GM21529 (cell line): ENCODE measurements at regions not wholly inside any gene's neighbourhood (a gene's known extent, or its start where the extent isn't known, plus 50 kb on each side); places are given as distances from the start of the nearest gene placed in this dataset.

Experiments
- ATAC-seq: cut with Tn5 transposase; IDR thresholded peaks from one replicate; pipeline ENCODE4 v1.9.1; 2021; ENCODE audit not compliant: unreplicated experiment

DNA sequence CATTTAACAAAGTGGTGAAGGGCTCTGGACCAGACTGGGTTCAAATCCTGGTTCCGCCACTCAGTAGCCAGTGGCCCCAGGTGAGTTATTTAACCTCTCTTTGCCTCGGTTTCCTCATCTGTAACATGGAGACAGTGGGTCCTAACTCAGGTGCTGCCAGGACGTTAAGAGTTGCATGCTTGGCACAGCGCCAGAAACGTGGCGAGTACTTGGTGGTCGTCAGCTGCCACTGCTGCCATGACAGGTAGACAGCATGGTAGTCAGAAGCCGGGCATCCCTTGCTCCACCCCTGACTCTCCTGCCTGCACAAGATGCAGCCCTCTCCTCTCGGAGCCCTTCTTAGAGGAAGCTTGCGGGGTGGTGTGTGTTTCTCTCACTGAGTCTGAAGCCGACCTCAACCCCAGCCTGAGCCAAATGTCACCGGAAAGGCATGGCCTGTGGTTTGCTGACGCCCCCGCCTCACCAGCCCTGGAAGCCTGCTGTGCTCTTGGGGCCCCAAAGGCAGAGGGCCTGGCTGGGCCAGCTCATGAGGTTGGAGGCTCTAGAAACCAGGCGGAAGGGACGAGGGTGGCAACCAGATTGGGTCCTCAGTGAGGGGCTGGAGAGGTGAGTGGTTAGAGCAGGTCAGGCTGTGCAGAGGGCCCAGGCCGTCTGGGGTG, 160.8 kb upstream of the TLE3 start:
- ATAC-seq: peak; percentile 63

DNA sequence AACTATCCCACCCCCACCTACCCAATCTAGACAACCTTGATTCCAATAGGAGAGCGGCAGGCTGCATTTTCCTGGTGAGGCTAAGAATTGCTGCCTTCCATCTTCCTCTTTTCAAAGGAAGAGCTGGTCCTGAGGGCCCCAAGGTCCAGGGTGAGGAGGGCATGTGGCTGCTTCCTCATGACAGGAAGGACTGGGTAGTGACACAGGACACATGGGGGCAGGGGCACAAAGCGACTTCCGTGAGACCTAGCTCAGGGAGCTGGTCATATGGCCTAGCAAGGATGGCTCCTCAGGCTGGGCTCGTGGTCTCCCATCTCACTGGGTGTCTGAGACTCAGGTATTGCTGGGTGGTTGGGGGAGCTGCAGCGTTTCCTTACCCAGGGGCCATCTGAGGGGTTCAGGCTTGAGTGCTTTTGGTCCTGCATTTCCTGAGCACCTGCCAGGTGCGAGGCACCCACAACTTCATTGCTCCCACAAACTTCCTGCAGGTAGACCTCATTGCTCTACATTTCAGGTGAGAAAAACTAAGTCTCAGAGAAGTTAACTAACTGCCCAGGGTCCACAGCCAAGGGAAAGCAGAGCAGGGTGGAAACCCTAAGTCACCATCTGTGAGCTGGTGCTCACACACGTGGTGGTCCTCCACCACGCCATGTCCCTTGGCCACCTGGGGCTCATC, 160.0 kb upstream of the TLE3 start:
- ATAC-seq: no peak

DNA sequence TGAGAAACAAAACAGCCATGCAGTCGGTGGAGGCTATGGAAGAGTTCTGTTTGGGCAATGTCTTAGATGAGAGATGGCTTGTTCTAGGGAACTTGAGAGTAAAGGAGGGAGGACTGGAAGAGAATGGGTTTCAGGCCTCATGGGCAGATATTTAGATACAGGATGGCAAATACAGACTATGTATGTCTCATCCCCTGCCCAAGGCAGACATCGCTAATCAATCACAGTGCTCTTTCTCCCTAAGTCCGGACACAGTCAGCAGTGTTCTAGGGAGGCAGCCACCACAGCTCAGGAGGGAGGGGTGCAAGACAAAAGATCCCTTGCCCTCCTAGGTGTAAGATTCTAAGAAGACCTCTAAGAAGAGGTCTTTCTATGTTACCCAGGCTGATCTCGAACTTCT, 159.3 kb upstream of the TLE3 start:
- ATAC-seq: no peak

DNA sequence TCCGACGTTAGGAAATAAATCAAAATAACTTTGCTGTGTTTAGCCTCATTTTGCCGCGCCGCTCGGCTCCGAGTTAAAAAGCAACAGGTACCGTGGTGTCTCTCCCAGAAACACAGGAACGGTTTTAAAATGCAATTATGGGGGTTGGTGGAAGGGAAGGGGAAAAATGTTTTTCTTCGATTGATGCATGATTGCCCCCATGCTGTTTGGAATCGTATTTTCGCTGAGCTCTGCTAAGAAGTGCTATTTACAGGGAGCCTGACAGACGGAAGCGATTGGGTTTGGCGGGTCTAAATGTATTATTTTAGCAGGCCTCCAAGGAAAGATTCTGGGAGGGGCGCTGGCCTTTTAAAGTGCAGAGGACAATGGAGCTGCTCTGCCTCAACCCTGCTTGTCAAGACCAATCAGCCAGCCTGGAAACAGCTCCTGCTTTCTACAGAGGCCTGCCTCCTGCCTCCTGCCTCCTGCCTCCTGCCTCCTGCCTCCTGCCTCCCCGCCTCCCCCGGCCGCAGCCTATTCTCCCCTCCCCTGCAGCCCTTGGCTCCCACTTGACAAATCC, 156.7 kb upstream of the TLE3 start:
- ATAC-seq: no peak

DNA sequence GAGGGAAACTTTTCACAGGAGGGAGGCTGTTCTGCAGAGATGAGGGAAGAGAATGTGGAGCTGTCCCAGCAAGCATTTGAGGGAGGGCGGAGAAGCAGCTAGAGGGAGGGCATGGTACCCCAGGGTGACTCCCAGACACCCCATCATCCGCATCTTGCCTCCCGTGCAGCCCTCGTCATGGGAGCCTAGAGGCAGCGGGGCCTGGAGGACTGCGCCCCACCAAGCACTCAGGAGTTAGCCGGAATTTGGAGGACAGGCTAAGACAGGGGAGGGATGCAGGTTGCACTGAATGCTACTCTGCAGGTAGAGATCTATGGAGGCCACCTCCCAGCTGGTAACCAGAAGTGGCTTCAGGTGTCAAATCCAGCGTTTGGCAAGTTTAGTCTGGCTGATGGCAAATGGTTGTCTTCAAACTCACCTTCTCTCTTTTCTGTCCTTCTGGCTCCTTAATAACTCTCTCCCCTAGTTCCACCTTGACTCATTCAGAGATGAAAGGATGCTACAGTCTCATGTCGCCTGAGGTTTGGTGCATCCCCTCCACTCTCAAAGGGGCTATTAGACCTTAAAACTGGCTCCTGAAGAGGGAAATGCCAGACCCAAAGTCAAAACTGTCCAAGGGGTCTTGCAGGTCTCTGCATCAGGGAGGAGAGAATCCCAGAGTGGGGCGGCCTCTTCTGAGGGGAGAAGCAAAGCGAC, 155.9 kb upstream of the TLE3 start:
- no peak for ATAC-seq

DNA sequence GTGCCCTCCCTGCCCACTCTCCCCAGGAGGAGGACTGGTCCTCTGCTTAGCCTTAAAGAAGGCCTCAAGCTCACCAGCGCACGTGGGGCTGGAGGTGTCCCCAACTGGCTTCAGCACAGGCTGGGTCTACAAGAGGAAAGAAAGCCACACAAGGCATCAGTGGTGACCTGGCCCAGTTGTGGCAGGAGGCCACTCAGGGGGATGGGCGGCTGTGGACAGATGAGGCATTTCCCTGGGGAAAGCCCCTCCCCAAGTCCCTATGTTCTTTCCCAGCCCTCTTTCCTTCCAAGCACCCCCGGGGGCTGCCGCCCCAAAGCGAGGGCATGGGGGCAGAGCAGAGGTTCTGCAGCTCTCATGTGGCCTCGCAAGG, 155.2 kb upstream of the TLE3 start:
- ATAC-seq: no peak

DNA sequence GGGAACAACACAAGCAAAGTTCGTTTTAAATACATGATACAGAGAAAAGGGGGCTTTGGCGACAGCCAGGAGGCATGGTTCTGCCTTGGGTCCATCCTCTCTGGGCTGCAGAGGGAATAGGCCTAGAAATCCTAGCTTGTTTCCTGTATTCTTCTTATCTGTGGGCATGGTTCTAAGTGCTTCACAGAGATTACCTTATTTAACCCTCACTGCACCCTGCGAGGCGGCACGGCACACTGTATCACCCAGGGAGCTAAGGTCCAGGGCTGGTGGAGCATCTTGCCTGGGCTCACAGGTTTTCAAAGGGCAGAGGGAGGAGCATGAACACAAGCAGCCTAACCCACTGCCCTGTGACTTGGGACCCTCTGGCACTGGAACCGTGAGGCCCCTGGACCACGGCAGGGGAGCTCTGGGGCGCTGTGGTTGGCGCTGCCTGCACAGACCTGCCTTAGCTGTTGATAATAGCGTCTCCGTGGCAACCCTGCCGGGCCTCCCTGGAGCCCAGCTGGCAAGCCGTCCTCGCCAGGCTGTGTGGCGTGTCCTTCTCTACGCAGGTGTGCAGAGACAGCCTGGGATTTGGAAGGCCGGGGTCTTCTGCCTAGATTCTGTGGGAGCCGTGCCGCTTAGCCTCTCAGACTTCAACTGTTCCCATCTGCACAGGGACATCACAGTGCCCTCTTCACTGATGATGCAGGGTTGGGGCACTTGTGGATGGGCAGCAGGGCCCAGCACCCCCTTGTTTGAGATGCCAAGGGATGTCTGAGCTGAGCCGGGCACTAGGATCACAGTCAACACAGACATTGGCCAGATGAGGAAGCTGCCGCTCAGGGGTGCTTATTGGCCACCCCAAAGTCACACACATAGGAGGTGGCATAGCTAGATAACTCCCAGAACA, 154.6 kb upstream of the TLE3 start:
- ATAC-seq: no peak

DNA sequence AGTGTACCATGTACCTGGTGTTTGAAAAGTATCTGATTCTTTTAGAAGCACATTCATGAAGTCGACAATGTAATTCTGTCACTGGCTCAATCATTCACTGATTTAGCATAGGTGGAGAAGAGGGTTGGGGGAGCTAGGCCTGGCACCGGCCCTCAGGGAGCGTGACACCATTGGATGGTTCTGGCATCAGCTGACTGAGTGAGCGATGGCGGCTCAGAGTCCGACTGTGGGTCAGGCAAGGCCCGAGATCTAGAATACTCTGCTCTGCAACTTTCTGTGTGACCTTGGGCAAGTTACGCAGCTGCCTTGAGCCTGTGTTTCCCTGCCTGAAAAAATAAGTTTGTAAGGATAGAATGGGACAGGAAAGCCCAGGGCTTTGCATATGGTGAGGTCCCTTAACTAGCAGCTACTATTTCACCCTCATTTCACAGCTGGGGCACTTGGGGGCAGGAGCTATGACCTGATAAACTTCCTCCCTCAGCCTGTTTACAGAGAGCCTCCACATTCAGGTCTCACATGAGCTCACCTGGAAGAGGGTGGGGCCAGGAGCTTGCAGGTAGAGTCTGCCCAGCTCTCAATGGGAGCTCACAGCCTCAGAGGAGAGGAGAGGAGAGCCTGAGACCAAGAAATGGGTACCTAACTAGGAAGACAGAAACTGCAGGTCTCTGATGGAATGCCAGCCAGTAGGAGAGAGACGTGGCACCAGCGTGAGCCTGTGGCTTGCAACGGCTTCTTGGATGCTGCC, 153.7 kb upstream of the TLE3 start:
- ATAC-seq: no peak

DNA sequence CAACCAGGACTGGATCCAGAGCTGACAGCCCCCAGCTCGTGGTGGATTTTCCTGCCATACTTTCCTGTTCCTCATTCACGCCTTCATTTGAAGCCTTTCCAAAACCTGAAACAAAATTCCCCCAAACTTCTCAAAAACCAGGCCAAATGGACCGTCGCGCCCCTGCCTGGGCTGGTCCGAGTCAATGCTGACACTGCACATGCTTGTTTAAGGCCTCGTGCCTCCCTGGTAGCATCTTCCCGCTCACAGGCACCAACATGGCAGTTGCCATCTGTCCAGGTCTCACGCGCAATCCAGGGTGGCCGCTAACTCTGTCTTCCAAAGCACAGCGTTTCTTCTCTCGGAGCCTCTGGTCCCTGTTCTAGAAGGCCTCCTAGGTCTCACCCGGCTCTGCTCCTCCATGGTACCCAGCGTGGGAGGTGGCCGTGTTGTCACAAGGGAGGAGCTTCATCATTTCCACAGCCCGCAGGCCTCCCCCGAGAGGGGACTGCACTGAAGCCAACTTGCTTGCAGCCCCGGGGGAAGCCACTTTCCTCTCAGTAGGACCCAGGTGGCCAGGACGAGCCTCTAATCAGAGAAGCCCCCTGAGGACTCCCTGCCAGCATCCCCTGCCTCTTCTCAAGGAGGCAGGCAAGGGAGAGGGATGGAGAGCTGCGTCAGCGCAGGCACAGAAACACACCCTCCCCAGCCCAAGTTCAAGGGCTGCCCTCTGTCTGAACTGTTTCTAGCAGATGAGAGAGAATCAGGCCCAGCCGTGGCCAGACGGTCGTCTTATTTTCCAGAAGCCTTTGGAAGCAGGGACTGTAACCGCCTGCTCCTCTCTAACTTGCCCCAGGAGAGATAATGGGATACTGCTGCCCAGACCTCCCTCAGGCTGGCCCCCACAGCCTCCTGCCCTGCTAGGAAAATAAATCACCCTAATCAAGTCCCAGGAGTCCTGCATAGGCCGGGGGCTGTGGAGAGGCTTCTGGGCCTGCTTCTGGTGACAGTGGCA, 152.8 kb upstream of the TLE3 start:
- no peak for ATAC-seq

DNA sequence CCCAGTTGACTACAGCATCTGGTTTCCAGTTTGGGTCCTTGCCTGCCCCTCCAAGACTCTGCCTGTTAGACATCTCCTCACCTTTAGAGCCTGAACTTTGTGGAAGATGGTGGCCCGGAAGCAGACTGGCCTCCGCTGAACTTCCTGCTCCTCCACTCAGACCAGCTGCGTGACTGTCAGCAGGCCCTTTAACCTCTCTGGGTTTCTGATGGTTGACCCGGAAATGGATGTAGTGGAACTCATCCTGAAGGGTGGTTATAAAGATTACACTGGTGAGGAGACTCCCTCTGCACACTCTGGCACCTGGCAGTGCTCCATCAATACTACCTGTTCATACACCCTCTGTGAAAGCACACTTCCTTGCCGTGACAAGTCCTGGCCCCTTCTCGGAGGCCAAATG, 151.9 kb upstream of the TLE3 start:
- ATAC-seq: no peak

DNA sequence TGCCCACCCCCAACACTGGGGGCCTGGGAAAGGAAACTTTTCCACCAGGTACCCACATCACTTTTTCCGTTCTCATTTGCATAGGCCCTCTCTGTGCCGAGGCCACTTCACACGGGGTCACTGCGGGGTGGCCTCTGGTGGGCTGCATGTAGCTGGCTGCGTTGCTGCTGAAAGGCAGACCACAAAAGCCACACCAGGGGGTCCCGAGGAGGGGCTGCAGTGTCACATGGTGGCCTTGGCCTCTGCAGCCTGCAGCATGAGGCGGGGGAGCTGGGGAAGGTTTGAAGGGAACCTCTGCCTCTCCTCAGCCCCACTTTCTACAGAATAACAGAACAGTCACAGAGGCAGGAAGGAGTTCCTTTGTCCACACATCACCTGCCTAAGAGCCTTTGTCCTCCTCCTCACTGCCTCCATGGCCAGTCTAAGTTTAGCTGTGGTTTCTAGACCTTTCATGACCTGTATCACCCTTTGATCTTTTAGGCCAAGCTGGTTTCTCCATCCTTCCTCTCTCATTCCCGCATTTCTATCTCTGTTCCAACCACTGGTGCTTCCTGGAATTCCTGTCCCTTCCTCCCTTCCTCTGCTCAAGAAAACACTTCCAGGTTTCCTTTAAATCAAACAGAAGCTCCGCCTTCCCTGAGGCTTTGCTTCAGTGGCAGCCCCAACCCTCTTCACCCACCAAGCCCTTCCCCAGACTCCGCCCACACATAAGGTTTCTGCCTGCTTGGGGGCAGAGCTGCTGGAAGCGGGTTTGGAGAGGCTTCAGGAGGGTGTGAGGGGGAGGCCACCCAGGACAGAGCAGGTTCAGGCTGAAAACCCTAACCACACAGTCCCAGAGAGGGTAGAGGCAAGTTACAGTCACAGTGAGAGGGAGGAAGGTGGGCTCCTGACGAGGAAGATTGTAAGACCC, 150.7 kb upstream of the TLE3 start:
- ATAC-seq: no peak

DNA sequence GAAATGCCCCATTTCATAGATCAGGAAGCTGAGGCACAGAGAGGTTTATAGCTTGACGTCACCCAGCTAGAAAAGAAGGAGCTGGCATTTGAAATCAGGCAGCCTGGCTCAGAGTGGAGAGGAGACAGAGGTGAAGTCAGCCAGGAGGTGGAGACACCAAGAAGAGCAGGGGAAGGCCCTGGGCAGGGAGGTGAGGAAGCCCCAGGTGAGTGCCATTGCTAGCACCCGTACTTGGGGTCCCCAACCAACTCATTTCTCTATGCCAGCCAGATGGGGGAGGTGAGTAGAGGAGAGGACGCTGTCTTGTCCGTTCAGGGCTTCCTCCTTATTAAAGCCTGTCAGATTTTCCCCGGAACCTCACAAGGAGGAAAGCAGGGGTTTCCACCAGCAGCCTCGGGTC, 149.6 kb upstream of the TLE3 start:
- no peak for ATAC-seq

DNA sequence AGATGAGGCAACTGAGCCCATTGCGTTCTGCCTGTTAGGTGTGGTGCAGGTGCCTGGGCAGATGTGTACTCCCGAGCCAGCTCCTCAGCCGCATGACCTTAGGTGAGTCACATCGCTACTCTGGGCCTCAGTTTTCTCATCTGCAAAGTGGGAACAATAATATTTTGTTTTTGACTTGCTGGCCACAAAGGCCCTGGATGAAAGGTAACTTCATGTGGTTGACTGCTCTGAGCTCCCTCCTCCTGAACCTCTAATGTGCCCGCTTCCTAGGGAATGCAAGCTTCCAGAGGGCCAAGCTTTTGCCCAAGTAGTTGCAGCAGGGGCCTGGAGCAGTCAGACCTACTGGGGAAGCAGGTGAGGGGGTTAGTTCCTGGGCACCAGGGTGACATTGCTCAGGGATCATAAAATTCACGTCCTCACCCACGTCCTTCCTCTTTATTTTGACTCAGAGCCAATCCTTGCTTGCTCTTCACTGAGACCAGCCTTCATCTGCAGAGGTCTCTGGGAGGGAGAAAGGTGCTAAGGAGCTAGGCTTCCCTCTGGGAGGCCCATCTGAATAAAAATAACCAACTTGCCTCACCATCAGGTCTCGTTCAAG, 149.0 kb upstream of the TLE3 start:
- no peak for ATAC-seq

DNA sequence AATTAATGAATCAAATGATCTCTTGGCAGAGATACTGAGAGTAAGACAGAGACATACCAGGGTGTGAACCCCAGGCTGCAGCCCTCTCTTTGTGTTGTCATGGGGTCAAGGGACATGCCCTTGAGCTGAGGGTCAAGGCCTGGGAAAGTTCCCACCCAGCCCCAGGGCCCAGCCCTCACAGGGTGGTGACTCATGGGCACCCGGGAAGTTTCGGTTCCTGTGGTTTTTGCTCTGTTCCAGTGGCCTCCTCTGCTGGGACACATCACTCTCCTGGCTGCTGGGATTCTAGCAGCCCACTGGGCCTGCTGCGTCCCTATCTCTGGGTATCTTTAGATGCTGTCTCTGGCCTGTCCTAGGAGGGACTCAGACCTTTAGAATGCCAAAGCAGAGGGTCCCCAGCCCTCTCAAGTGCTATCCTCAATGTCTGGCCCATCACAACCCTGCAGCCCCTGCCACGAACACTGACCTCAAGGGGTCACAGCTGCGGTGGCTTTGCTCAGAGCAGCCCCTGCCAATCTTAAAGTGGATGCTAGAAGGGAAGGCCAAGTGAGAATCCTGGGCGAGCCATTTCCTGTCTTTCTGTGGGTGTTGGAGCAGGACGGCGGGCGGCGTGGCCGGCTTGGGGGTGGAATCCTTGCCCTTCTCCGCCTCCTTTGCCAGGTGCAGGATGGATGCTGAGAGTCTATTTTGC, 148.4 kb upstream of the TLE3 start:
- no peak for ATAC-seq

DNA sequence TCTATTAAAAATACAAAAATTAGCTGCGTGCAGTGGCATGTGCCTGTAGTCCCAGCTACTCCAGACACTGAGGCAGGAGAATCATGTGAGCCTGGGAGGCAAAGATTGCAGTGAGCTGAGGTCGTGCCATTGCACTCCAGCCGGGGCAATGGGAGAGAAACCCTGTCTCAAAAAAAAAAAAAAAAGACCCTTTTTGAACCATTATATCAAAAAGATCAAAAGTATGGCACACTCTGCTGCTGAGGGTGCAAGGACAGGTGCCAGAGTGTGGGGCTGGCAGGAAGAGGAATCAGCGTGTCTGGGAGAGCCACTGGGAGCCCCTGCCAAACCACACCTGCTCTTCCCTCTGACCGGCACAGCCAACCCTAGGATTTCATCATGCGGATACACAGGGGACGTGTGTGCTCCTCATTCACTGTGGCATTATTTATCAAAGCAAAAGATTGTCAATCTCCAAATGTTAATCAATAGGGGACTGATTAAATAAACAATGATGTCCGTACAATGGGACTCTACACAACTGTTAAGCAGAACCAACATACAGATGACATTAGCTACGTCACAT, 147.3 kb upstream of the TLE3 start:
- ATAC-seq: no peak

DNA sequence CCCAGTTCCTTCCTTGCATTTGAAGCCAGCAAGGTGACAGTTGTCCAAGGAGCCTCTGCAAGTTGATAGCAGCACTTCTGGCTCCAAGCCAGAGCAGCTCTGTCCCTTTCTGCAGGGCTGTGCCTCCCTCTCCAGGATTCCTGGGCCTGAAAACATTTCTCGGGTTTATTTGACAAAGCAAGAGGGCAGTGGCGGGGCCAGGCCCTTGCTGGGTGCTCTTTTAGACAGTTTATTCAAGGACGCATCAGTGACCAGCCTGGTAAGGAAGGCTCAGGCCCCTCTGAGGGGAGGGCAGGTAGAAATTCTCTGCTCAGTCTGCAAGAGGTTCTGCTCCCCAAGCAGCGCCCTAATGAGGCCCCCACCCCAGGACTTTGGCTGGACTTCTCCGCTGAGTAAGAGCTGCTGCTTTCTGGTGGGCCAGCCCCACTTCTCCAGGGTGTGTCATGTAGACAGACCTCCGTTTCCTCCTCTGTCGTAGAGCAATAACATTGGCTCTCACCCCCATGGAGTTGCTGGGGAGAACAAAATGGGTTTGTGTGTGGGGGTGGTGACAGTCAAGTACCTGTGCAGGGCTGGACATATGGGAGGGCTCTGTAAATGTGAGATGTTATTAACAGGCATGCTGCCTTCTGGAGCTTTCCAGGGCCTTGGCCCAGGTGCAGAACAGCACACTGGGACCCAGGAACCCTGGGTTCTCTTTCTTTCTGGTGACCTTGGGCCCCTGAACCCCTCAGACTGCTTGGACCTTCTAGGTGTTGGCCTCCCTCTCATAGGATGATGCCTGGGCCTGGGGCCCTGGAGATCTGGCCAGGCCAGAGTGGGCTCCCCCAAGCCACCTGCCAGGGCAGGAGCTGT, 146.2 kb upstream of the TLE3 start:
- no peak for ATAC-seq
